Thyroid gland (tissue), 4 donors: ENCODE measurements at regions not wholly inside any gene's neighbourhood (a gene's known extent, or its start where the extent isn't known, plus 50 kb on each side); places are given as distances from the start of the nearest gene placed in this dataset.

Experiments
- DNase-seq, 2 donors: peaks; one replicate each; pipeline ENCODE4 v3.0.0-alpha.2; 2019
- H3K27ac ChIP-seq, 3 donors: fragments of 200-600 bp; sonication (generic); 1 replicate in 2 of 3; 2 replicates in 1 of 3; pipeline ENCODE4 v1.5.1; 2016 to 2019; ENCODE audit warnings: mild to moderate bottlenecking in 1 of 3, moderate library complexity in 1 of 3
- H3K27me3 ChIP-seq: fragments of 200-600 bp; sonication (generic); one replicate; pipeline ENCODE4 v1.5.1; 2019
- H3K36me3 ChIP-seq, 2 donors: fragments of 200-600 bp; sonication (generic); one replicate each; pipeline ENCODE4 v1.5.1; 2016 to 2019
- H3K4me1 ChIP-seq, 2 donors: fragments of 200-600 bp; sonication (generic); one replicate each; pipeline ENCODE4 v1.5.1; 2017 to 2019
- H3K4me3 ChIP-seq, 3 donors: fragments of 200-600 bp; sonication (generic); replicated peaks in 1 of 3; 1 replicate in 2 of 3; 2 replicates in 1 of 3; pipeline ENCODE4 v1.5.1; 2016; ENCODE audit warnings: mild to moderate bottlenecking in 1 of 3
- H3K9me3 ChIP-seq: fragments of 200-600 bp; sonication (generic); one replicate; pipeline ENCODE4 v1.5.1; 2017
- POLR2A ChIP-seq, 2 donors: fragments of 450-650 bp; IDR thresholded peaks; one replicate each; pipeline ENCODE4 v1.6.1; 2017; ENCODE audit warnings: antibody characterized with exemption in 2 of 2, mild to moderate bottlenecking in 2 of 2, moderate library complexity in 1 of 2
- WGBS, 2 donors: methylation state at CpG; one replicate each; pipeline ENCODE4 v1.1.5; 2017; 5-methylcytosine and 5-hydroxymethylcytosine counted together
- intact Hi-C: fragments of 100-400 bp; cut with DNase I; formaldehyde crosslinking; loops from one replicate; pipeline ENCODE4 v1.15.1; 2023
- TF ChIP-seq, protein P1 (sequence below), 6 experiments: fragments of 200-600 bp in 3 of 6; fragments of 450-650 bp in 3 of 6; sonication (generic) in 3 of 6; IDR thresholded peaks; one replicate each; pipeline ENCODE4 v1.5.1; 2016 to 2019; ENCODE audit warnings: antibody characterized with exemption in 6 of 6, mild to moderate bottlenecking in 2 of 6, inconsistent platforms in 1 of 6, moderate library complexity in 1 of 6

DNA sequence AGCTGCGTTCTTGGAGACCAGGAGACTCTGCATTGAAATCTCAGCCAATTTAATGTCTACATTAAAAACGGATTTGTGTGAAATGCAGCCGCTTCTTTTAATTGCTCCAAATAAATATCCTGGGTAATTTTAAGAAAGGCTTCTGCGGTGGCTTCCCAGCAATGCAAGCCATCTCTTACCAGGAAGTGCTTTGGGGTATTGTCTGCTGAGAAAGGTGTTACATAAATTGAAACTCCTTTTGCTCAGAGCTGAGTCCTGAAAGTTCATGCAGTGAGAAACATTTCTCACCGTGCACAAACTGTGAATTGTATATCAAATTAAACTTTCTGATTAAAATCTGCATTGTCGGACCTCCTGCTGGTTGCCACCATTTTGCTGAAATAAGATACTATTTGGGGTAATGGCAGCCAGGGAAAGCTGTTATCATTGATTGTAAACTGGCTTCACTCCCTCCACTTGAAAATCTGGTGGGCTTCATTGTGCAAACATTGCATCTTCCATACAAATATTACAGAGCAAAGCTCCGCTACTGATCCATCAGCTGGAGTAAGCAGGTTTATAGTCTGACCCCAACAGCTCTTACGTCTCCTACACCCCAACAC, 59.5 kb downstream of the ZIC5 start:
- Histone ChIP-seq H3K36me3 (no peaks in the 10 kb centered on the region), H3K27me3 (no peaks in the 10 kb centered on the region), H3K9me3 (no peaks in the 10 kb centered on the region), H3K27ac (no peak overlapping the region), H3K4me1 (no peaks in the 10 kb centered on the region), H3K4me3 (no peak overlapping the region)
- DNase-seq, result no peak
- 65% methylated on average over 8 of the region's 8 CpGs for WGBS, 2 donors
- TF ChIP-seq POLR2A (IDR thresholded peaks at IDR 0.05), result no peak
- TF ChIP-seq, protein P1, sequence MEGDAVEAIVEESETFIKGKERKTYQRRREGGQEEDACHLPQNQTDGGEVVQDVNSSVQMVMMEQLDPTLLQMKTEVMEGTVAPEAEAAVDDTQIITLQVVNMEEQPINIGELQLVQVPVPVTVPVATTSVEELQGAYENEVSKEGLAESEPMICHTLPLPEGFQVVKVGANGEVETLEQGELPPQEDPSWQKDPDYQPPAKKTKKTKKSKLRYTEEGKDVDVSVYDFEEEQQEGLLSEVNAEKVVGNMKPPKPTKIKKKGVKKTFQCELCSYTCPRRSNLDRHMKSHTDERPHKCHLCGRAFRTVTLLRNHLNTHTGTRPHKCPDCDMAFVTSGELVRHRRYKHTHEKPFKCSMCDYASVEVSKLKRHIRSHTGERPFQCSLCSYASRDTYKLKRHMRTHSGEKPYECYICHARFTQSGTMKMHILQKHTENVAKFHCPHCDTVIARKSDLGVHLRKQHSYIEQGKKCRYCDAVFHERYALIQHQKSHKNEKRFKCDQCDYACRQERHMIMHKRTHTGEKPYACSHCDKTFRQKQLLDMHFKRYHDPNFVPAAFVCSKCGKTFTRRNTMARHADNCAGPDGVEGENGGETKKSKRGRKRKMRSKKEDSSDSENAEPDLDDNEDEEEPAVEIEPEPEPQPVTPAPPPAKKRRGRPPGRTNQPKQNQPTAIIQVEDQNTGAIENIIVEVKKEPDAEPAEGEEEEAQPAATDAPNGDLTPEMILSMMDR (IDR thresholded peaks at IDR 0.05), result no peak
- intact Hi-C loops, result no loop called here

DNA sequence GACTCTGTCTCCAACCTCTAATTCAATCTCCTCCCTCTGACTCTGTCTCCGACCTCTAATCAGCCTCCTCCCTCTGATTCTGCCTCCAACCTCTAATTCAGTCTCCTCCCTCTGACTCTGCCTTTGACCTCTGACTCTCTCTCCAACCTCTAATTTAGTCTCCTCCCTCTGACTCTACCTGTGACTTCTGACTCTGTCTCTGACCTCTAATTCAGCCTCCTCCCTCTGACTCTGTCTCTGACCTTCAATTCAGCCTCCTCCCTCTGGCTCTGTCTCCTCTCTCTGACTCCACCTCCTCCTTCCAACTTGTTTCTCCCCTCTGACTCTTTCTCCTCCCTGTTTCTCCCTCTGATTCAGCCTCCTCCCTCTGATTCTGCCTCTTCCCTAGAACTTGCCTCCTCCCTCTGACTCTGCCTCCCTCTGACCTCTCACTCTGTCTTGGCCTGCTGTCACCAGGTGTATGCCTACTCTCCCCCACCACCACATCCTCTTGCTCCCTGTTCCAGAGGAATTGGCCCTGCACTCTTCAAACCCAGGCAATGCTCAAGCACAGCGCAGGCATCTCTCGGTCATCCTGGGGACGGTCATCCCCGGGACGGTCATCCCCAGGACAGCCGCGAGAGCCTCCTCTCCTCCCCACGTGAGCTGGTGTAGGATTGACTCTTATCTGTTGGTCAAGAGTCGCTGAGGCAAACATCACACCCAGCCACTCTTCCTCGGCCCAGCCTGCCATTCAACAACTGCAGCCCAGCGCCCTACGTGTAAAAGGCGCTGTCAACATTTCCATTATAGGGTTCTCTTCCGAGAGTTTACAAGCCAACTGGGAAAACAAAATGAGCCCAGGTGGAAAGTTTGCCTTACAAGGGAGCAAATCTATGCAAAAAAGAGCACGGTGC, 60.2 kb downstream of the ZIC5 start:
- Histone ChIP-seq H3K4me1 (no peaks in the 10 kb centered on the region), H3K9me3 (no peaks in the 10 kb centered on the region), H3K27ac (no peak overlapping the region), H3K36me3 (no peaks in the 10 kb centered on the region), H3K4me3 (no peak overlapping the region), H3K27me3 (no peaks in the 10 kb centered on the region)
- 50 to 53% methylated on average over 16 of the region's 16 CpGs for WGBS, 2 donors
- no peak for DNase-seq
- TF ChIP-seq, protein P1 (IDR thresholded peaks at IDR 0.05), result no peak
- no peak for TF ChIP-seq POLR2A (IDR thresholded peaks at IDR 0.05)
- intact Hi-C loops, result no loop called here

DNA sequence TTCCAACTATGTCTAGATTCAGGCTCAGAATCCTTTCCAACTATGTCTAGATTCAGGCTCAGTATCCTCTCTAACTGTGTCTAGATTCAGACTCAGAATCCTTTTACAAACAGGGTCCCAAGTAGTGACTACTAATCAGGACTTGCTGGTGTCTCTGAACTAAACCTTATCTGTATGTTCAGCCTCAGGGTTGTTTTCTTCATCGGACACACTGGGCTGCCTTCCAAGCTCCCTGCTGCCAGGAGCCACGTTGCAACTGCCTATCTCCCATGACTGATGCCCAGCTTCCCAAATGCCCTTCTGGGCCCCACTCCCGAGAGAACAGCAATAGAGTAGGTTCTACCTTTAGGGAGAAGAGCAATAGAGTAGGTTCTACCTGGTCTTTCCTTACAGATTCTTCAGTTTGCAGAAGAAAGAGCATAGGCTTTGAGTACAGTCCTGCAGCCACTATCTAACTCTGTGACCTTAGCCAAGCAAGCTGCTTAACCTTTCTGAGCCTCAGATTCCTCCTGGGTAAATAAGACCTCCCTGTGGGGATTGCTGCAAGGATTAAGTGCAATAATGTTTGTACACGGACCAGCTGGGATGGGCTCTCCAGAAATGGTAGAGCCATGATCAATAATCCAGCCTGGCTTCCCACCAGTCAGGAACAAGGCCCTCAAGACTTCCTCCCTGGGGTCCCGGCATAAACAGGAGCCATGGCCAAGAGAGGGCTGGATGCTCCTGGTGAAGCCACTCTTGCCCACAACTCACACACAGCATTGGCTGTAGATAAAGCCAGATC, 61.5 kb downstream of the ZIC5 start:
- DNase-seq, result no peak
- H3K9me3 ChIP-seq, result no peaks in the 10 kb centered on the region
- intact Hi-C loops, result no loop called here
- TF ChIP-seq, protein P1 (IDR thresholded peaks at IDR 0.05), result no peak
- no peak for TF ChIP-seq POLR2A (IDR thresholded peaks at IDR 0.05)
- H3K4me1 ChIP-seq, result no peaks in the 10 kb centered on the region
- 41 to 46% methylated on average over 5 of the region's 5 CpGs for WGBS, 2 donors
- no peaks in the 10 kb centered on the region for H3K27me3 ChIP-seq
- H3K27ac ChIP-seq, result no peak overlapping the region
- no peaks in the 10 kb centered on the region for H3K36me3 ChIP-seq
- no peak overlapping the region for H3K4me3 ChIP-seq

DNA sequence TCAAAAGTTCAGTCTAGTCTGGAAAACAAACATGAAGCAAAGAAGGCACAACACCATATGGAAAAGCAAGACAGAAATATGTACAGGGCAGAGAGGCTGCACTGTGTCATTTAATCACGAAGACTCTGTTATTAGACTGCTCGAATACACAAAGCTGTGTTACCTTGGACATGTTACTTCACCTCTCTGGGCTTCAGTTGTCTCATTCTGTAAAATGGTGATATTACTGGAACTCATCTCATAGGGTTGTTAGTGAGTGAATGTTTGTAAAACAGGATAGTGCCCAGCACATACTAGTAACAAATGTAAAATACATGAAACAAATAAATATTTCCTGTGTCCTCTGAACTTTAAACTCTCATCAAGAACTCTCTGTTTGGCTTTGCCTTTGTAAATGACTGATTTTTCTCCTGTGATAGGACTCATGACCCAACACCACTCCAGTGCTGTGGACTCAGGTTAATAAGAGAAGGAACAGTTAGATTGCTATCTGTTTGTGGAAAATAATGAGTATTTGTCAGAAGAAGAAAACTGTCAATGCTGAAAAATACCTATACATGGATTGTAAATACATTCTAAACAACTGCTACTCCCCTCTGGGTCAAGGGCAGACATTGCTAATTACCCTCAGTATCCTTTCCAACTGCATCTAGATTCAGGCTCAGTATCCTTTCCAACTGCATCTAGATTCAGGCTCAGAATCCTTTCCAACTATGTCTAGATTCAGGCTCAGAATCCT, 62.3 kb downstream of the ZIC5 start:
- H3K27ac ChIP-seq, result no peak overlapping the region
- no peak for DNase-seq
- no peaks in the 10 kb centered on the region for H3K36me3 ChIP-seq
- no peaks in the 10 kb centered on the region for H3K9me3 ChIP-seq
- no peaks in the 10 kb centered on the region for H3K27me3 ChIP-seq
- TF ChIP-seq, protein P1 (IDR thresholded peaks at IDR 0.05), result no peak
- no peak for TF ChIP-seq POLR2A (IDR thresholded peaks at IDR 0.05)
- 94 to 99% methylated on average over 2 of the region's 2 CpGs for WGBS, 2 donors
- H3K4me3 ChIP-seq, result no peak overlapping the region
- no peaks in the 10 kb centered on the region for H3K4me1 ChIP-seq
- intact Hi-C loops, result no loop called here
